Hepatocyte (in vitro differentiated cells): ENCODE measurements at regions not wholly inside any gene's neighbourhood (a gene's known extent, or its start where the extent isn't known, plus 50 kb on each side); places are given as distances from the start of the nearest gene placed in this dataset.
A peak's percentile ranks its signal among the peaks of the same experiment; 100 is the strongest.

Experiments used
- DNase-seq: peaks from one replicate; pipeline ENCODE4 v3.0.0-alpha.2; 2016; ENCODE audit warnings: low spot score
- H2AFZ ChIP-seq: fragments of 200-600 bp; sonication (generic); 2 replicates; pipeline ENCODE4 v1.6.0; 2016; ENCODE audit warnings: antibody characterized with exemption, mild to moderate bottlenecking
- H3K27ac ChIP-seq: fragments of 200-600 bp; sonication (generic); 2 replicates; pipeline ENCODE4 v1.5.1; 2016; ENCODE audit warnings: mild to moderate bottlenecking
- H3K27me3 ChIP-seq: fragments of 200-600 bp; sonication (generic); 2 replicates; pipeline ENCODE4 v1.6.1; 2016
- H3K36me3 ChIP-seq: fragments of 200-600 bp; sonication (generic); replicated peaks from 2 replicates; pipeline ENCODE4 v1.5.1; 2016; ENCODE audit warnings: low read depth; ENCODE audit not compliant: insufficient read depth
- H3K4me1 ChIP-seq: fragments of 200-600 bp; sonication (generic); 2 replicates; pipeline ENCODE4 v1.5.1; 2016; ENCODE audit warnings: mild to moderate bottlenecking, moderate library complexity; ENCODE audit not compliant: insufficient read depth
- H3K4me2 ChIP-seq: fragments of 200-600 bp; sonication (generic); 2 replicates; pipeline ENCODE4 v1.6.0; 2016
- H3K4me3 ChIP-seq: fragments of 200-600 bp; sonication (generic); 2 replicates; pipeline ENCODE4 v1.5.1; 2016; ENCODE audit warnings: mild to moderate bottlenecking
- H3K79me2 ChIP-seq: fragments of 200-600 bp; sonication (generic); 2 replicates; pipeline ENCODE4 v1.6.0; 2017; ENCODE audit warnings: mild to moderate bottlenecking
- H3K9me2 ChIP-seq: fragments of 200-600 bp; sonication (generic); replicated peaks from 2 replicates; pipeline ENCODE4 v1.6.0; 2017; ENCODE audit warnings: mild to moderate bottlenecking; ENCODE audit not compliant: insufficient read depth
- H3K9me3 ChIP-seq: fragments of 200-600 bp; sonication (generic); 2 replicates; pipeline ENCODE4 v1.5.1; 2016; ENCODE audit warnings: low read depth, mild to moderate bottlenecking
- H4K20me1 ChIP-seq: fragments of 200-600 bp; sonication (generic); 2 replicates; pipeline ENCODE4 v1.6.0; 2016; ENCODE audit warnings: mild to moderate bottlenecking; ENCODE audit not compliant: insufficient read depth, poor library complexity, severe bottlenecking
- CTCF ChIP-seq: fragments of 200-600 bp; sonication (generic); IDR thresholded peaks from 2 replicates; pipeline ENCODE4 v1.5.1; 2016; ENCODE audit warnings: antibody characterized with exemption, mild to moderate bottlenecking; ENCODE audit not compliant: poor library complexity
- EZH2 ChIP-seq: fragments of 200-600 bp; sonication (generic); IDR thresholded peaks from 2 replicates; pipeline ENCODE4 v1.6.1; 2016; ENCODE audit warnings: antibody characterized with exemption, mild to moderate bottlenecking, borderline replicate concordance
- EZH2phosphoT487 ChIP-seq: fragments of 200-600 bp; sonication (generic); IDR thresholded peaks from one replicate; pipeline ENCODE4 v1.6.1; 2018; ENCODE audit warnings: antibody characterized with exemption, mild to moderate bottlenecking, low read depth, moderate library complexity; ENCODE audit not compliant: unreplicated experiment, severe bottlenecking
- WGBS: methylation state at CpG from one replicate; pipeline ENCODE4 v1.1.6; 2016; ENCODE audit warnings: low lambda C conversion rate; ENCODE audit errors: missing lambda C conversion rate; 5-methylcytosine and 5-hydroxymethylcytosine counted together

GRCh38 chr15:36208868-36209582 is 370.4 kb upstream of the CDIN1 start:
- Histone ChIP-seq H3K4me2 (no peak overlapping the region), H3K36me3 (no peaks in the 10 kb centered on the region), H3K27me3 (no peaks in the 10 kb centered on the region), H2AFZ (no peak overlapping the region), H3K9me3 (no peaks in the 10 kb centered on the region), H3K27ac (no peak overlapping the region), H3K4me1 (no peaks in the 10 kb centered on the region), H3K4me3 (no peak overlapping the region), H4K20me1 (no peaks in the 10 kb centered on the region), H3K9me2 (no peaks in the 10 kb centered on the region), H3K79me2 (no peaks in the 10 kb centered on the region)
- 65% methylated on average over 3 of the region's 3 CpGs for WGBS
- no peak for DNase-seq
- TF ChIP-seq EZH2phosphoT487: no peak
- TF ChIP-seq CTCF: peak; percentile 32
- no peak for TF ChIP-seq EZH2

GRCh38 chr15:36210426-36210825 is 369.0 kb upstream of the CDIN1 start:
- WGBS: 69% methylated on average over 2 of the region's 2 CpGs
- no peak overlapping the region for H2AFZ ChIP-seq
- no peaks in the 10 kb centered on the region for H4K20me1 ChIP-seq
- H3K4me2 ChIP-seq: no peak overlapping the region
- TF ChIP-seq EZH2phosphoT487: no peak
- TF ChIP-seq EZH2: no peak
- no peak for TF ChIP-seq CTCF
- H3K27ac ChIP-seq: no peak overlapping the region
- no peak overlapping the region for H3K4me3 ChIP-seq
- H3K9me3 ChIP-seq: no peaks in the 10 kb centered on the region
- DNase-seq: no peak
- H3K27me3 ChIP-seq: no peaks in the 10 kb centered on the region
- H3K79me2 ChIP-seq: no peaks in the 10 kb centered on the region
- H3K36me3 ChIP-seq: no peaks in the 10 kb centered on the region
- no peaks in the 10 kb centered on the region for H3K4me1 ChIP-seq
- no peaks in the 10 kb centered on the region for H3K9me2 ChIP-seq

- 76% methylated on average over 3 of the region's 3 CpGs for WGBS
- Histone ChIP-seq H3K4me3 (no peak overlapping the region), H3K4me1 (no peaks in the 10 kb centered on the region), H3K9me3 (no peaks in the 10 kb centered on the region), H3K79me2 (no peaks in the 10 kb centered on the region), H3K4me2 (no peak overlapping the region), H3K36me3 (no peaks in the 10 kb centered on the region), H2AFZ (no peak overlapping the region), H3K9me2 (no peaks in the 10 kb centered on the region), H3K27ac (no peak overlapping the region), H3K27me3 (no peaks in the 10 kb centered on the region), H4K20me1 (no peaks in the 10 kb centered on the region)
- TF ChIP-seq EZH2phosphoT487: no peak
- no peak for TF ChIP-seq CTCF
- no peak for TF ChIP-seq EZH2
- no peak for DNase-seq
Observed at GRCh38 chr15:36218322-36218721, 361.1 kb upstream of the CDIN1 start.
